ENCODE measurements at regions not wholly inside any gene's neighbourhood (a gene's known extent, or its start where the extent isn't known, plus 50 kb on each side); places are given as distances from the start of the nearest gene placed in this dataset.

DNA sequence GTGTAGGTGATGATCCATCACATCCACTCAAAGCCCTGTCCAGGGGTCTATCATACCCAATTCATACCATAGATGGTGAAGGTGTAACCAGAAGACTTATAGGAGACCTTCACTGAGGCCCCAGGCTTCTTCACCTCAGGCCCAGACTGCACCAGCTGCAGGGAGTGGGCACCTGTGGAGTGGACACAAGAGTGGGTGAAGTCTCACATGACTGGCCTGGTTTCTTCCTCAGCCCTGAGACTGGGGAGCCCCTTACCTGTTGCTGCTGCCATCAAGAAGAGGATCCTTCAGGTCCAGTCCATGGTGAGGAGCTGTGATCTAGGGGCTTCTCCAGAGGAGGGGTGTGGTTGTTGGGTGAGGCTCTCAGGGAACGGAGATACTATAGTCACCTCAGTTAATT is 851.0 kb downstream of the TMEM121 start:
- TF ChIP-seq SUZ12 (IDR thresholded peaks at IDR 0.05; ENCODE audit: extremely low read depth, insufficient read depth, insufficient read length) (no peak), ZNF274 (IDR thresholded peaks at IDR 0.05; ENCODE audit: low read depth, low read length) (no peak)

All from NT2/D1 (cell line).